ENCODE measurements at regions not wholly inside any gene's neighbourhood (a gene's known extent, or its start where the extent isn't known, plus 50 kb on each side); places are given as distances from the start of the nearest gene placed in this dataset.

- TF ChIP-seq, protein P1, sequence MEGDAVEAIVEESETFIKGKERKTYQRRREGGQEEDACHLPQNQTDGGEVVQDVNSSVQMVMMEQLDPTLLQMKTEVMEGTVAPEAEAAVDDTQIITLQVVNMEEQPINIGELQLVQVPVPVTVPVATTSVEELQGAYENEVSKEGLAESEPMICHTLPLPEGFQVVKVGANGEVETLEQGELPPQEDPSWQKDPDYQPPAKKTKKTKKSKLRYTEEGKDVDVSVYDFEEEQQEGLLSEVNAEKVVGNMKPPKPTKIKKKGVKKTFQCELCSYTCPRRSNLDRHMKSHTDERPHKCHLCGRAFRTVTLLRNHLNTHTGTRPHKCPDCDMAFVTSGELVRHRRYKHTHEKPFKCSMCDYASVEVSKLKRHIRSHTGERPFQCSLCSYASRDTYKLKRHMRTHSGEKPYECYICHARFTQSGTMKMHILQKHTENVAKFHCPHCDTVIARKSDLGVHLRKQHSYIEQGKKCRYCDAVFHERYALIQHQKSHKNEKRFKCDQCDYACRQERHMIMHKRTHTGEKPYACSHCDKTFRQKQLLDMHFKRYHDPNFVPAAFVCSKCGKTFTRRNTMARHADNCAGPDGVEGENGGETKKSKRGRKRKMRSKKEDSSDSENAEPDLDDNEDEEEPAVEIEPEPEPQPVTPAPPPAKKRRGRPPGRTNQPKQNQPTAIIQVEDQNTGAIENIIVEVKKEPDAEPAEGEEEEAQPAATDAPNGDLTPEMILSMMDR (conservative IDR thresholded peaks at IDR 0.05; ENCODE audit: low read depth, low read length) = no peak
- no peak for TF ChIP-seq EZH2 (IDR thresholded peaks at IDR 0.05; ENCODE audit: borderline replicate concordance, low read depth, low read length, poor library complexity, severe bottlenecking)
Measured at GRCh38 chr2:8107621-8108378, 574.1 kb upstream of the ID2 start.
